Osteoblast (primary cell): ENCODE measurements at regions not wholly inside any gene's neighbourhood (a gene's known extent, or its start where the extent isn't known, plus 50 kb on each side); places are given as distances from the start of the nearest gene placed in this dataset.

ENCODE experiments used
- DNase-seq: peaks from one replicate; pipeline ENCODE4 v3.0.0; 2011; ENCODE audit warnings: low spot score, mixed read lengths; ENCODE audit not compliant: insufficient read length; ENCODE audit errors: missing footprints
- H2AFZ ChIP-seq: 2 replicates; pipeline ENCODE4 v1.6.0; 2011; ENCODE audit warnings: mild to moderate bottlenecking, low read length
- H3K27ac ChIP-seq: 2 replicates; pipeline ENCODE4 v1.5.1; 2011; ENCODE audit warnings: mild to moderate bottlenecking, low read depth, low read length, moderate library complexity
- H3K27me3 ChIP-seq: 2 replicates; pipeline ENCODE4 v1.6.0; 2012; ENCODE audit warnings: mild to moderate bottlenecking, control low read depth, inconsistent platforms, low read length, moderate library complexity; ENCODE audit not compliant: insufficient read depth
- H3K36me3 ChIP-seq: 2 replicates; pipeline ENCODE4 v1.5.1; 2011; ENCODE audit warnings: mild to moderate bottlenecking, low read length, control low read depth, moderate library complexity; ENCODE audit not compliant: insufficient read depth
- H3K4me1 ChIP-seq: 2 replicates; pipeline ENCODE4 v1.5.1; 2011; ENCODE audit warnings: mild to moderate bottlenecking, low read length, control low read depth, moderate library complexity; ENCODE audit not compliant: insufficient read depth
- H3K4me2 ChIP-seq: 2 replicates; pipeline ENCODE4 v1.6.0; 2011; ENCODE audit warnings: mild to moderate bottlenecking, low read length; ENCODE audit not compliant: insufficient read depth
- H3K4me3 ChIP-seq: fragments of 200-600 bp; sonication (generic); 3 replicates; pipeline ENCODE4 v1.5.1; 2012; ENCODE audit warnings: mild to moderate bottlenecking, low read length, inconsistent platforms; ENCODE audit not compliant: insufficient read depth
- H3K79me2 ChIP-seq: 2 replicates; pipeline ENCODE4 v1.6.0; 2012; ENCODE audit warnings: mild to moderate bottlenecking, low read length, control low read depth, inconsistent platforms; ENCODE audit not compliant: insufficient read depth
- H3K9me3 ChIP-seq: 2 replicates; pipeline ENCODE4 v1.5.1; 2011; ENCODE audit warnings: low read depth, low read length, control low read depth
- H4K20me1 ChIP-seq: 2 replicates; pipeline ENCODE4 v1.6.0; 2012; ENCODE audit warnings: mild to moderate bottlenecking, low read length, control low read depth; ENCODE audit not compliant: insufficient read depth
- TF ChIP-seq, protein P1 (sequence below): IDR thresholded peaks from 2 replicates; pipeline ENCODE4 v1.5.1; 2011; ENCODE audit warnings: mild to moderate bottlenecking, low read depth, low read length, moderate library complexity; ENCODE audit errors: extremely low read depth

DNA sequence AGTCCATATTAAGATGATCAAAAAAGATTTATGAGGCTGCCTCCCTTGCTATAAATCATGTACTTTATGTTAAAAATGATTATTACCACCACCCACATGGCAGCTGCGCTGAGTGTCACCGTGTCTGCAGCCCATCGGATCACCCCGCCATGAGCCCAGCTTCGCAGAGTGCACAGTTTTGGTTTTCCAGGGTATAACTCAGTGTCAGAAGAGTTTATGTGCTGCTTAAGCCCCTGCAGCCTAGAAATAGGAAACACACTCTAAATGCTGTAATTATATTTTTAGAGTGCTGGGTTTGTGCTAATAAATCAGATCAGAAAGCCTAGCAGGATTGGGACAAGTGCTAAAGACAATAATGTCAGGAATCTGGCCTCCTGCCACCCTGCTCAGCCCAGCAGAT, 54.7 kb upstream of the ONECUT1 start:
- H3K4me3 ChIP-seq, result no peak overlapping the region
- no peak overlapping the region for H2AFZ ChIP-seq
- TF ChIP-seq, protein P1, sequence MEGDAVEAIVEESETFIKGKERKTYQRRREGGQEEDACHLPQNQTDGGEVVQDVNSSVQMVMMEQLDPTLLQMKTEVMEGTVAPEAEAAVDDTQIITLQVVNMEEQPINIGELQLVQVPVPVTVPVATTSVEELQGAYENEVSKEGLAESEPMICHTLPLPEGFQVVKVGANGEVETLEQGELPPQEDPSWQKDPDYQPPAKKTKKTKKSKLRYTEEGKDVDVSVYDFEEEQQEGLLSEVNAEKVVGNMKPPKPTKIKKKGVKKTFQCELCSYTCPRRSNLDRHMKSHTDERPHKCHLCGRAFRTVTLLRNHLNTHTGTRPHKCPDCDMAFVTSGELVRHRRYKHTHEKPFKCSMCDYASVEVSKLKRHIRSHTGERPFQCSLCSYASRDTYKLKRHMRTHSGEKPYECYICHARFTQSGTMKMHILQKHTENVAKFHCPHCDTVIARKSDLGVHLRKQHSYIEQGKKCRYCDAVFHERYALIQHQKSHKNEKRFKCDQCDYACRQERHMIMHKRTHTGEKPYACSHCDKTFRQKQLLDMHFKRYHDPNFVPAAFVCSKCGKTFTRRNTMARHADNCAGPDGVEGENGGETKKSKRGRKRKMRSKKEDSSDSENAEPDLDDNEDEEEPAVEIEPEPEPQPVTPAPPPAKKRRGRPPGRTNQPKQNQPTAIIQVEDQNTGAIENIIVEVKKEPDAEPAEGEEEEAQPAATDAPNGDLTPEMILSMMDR, result no peak
- no peak overlapping the region for H3K27ac ChIP-seq
- no peak overlapping the region for H3K4me2 ChIP-seq
- no peaks in the 10 kb centered on the region for H3K36me3 ChIP-seq
- no peaks in the 10 kb centered on the region for H4K20me1 ChIP-seq
- no peaks in the 10 kb centered on the region for H3K9me3 ChIP-seq
- H3K27me3 ChIP-seq, result no peaks in the 10 kb centered on the region
- H3K79me2 ChIP-seq, result no peaks in the 10 kb centered on the region
- DNase-seq, result no peak
- H3K4me1 ChIP-seq, result no peaks in the 10 kb centered on the region
